ENCODE measurements at regions not wholly inside any gene's neighbourhood (a gene's known extent, or its start where the extent isn't known, plus 50 kb on each side); places are given as distances from the start of the nearest gene placed in this dataset.
"Not testable (repeated sequence)": the region's sequence is repeated elsewhere in the genome, so short reads cannot be mapped to it uniquely, and the experiment has no call there.

DNA sequence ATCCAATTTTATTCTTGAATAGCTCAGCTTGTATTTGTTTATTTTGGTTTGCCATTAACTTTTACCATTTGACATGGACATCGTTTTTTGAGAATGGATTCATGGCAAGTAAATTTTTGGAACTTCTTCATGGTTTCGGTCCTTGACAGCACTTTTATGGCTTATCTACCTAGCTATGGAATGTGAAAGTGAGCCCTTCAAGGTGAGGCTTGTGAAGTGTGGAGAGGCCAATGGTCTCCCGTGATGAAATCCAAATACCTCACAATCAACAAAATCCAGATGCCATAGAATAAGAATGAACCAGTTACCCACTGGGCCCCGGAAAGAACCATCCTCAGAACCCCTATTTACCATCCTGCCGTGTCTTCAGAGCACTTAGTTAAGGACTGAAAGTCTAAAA is 978.8 kb downstream of the FSCB start:
- DNase-seq = no peak

- DNase-seq = no peak
Measured at GRCh38 chr14:43525658-43526057, 981.4 kb downstream of the FSCB start.

- DNase-seq = no peak
Measured at GRCh38 chr14:43522901-43523300, 984.2 kb downstream of the FSCB start.

DNA sequence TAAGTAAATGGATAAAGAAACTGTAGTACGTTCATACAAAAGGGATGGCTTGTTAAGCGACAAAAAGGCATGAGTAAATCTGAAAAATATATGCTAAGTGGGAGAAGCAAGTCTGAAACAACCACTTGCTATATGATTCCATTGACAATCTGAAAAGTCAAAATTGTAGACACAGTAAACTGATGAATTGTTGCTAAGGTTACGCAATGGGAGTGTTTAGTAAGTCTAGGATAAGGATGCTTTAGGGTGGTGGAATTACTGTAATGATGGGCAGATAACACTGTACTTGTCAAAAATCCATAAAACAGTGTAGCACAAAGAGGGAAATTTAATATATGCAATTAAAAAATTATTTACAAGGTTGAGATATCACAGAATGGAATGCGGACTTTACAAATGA is 984.9 kb downstream of the FSCB start:
- no peak for DNase-seq

DNA sequence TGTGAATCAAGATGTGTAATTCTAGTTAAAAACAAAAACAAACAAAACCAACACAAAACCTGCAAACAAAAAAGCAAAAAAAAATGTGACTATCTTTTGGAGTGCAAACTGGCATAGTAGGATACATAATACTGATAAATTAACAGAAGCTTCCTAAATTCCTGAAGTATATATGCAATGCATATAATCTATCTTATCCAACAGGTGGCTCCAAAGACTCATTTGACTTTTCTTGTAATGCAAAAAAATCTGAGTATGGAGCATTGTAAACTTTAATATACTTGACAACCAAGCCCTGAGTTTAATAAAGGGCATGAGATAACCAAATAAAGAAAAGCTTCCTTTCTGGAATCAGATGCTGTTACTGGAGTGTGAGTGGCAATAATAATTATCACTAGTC is 1003.6 kb downstream of the FSCB start:
- peak in 1 of 2 experiments; percentile 3 for DNase-seq

DNA sequence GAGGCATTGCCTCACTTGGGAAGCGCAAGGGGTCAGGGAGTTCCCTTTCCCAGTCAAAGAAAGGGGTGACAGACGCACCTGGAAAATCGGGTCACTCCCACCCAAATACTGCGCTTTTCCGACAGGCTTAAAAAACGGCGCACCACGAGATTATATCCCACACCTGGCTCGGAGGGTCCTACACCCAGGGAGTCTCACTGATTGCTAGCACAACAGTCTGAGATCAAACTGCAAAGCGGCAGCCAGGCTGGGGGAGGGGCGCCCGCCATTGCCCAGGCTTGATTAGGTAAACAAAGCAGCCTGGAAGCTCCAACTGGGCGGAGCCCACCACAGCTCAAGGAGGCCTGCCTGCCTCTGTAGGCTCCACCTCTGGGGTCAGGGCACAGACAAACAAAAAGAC is 1014.7 kb downstream of the FSCB start:
- not testable (repeated sequence) for DNase-seq

- DNase-seq = no peak
Measured at GRCh38 chr14:43483415-43483814, 1023.7 kb downstream of the FSCB start.

DNA sequence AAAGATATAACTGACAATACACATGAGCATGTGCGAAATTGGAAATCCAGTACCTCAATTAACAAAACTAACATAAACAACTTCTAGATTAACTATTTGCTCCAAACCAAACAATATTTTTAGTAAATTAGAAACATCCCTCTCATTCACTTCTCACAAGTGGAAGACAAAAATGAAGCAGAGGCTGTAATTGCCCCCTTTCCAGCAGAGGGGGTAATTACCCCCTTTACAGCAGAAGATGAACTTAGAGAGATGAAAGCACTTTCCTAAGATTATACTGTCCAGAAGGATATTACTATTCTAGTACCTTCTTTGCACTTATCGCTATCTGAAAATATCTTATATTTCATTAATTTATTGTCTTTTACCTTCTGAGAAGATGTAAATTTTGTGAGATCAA is 1025.2 kb downstream of the FSCB start:
- DNase-seq = no peak

DNA sequence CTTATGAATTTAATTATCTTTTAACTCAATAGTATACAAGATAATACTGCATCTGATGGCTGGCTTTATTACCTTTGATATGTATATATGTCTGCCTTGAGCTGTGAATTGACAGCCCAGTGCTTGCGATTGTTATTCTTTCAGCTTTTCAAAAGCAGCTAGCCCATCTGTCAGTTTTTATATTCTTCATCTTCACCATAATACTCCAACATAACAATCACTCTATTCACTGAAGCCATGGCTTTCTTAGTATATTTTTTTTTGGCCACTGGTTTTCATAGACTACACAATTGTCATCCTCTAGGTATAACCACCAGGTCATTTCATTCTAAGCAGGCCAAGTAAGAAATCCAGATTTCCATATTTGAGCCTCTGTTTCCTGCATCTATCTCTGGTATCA is 1026.1 kb downstream of the FSCB start:
- no peak for DNase-seq

DNA sequence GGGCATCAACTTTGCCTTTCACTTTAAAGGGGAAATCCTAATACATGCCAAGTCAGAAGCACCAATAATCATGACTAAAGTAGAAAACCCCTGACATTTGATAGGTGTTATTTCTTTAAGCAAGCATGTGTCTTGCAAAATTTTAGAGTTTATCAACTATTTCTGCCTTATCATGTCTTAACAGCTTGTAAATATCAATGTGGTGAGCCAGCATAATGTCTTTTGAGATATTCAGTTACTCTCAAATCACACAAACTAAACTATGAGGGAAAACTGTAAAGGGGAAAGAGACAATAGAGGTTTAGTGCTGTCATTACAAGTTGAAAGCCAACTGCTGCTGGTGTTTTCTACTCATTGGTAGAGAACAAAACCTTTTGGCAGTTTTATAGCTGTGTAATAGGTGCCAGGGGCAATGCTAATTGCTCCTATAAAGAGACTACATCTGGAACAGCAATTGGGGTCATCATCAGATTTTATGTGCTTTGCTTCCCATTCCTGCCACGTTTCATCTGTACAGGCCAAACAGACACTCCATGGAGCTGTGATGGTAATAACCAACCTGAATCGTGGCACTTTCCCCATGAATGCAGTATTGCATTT is 1027.4 kb downstream of the FSCB start:
- no peak for DNase-seq

- no peak for DNase-seq
Measured at GRCh38 chr14:43476822-43477221, 1030.3 kb downstream of the FSCB start.

- peak in 1 of 2 experiments; percentile 9 for DNase-seq
Measured at GRCh38 chr14:43475757-43476156, 1031.3 kb downstream of the FSCB start.

DNA sequence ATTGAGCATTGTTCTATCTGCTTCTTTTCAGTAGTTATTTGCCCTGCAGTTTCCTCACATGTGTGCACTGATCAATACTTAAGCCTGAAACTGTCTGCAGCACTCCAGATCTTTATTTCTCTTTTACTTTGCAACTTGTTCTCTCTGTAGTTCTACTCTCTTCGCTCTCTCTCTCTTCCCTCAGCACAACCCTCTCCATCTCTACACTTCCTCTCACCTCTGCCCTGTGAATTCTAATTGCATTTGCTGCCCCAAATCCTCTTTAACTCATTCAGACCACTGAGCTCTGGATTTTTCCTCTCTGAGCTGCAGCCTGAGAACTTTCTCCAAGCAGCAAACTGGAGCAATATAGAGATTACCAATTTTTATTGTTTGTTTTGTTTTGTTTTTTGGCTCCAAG is 1035.5 kb downstream of the FSCB start:
- no peak for DNase-seq

DNA sequence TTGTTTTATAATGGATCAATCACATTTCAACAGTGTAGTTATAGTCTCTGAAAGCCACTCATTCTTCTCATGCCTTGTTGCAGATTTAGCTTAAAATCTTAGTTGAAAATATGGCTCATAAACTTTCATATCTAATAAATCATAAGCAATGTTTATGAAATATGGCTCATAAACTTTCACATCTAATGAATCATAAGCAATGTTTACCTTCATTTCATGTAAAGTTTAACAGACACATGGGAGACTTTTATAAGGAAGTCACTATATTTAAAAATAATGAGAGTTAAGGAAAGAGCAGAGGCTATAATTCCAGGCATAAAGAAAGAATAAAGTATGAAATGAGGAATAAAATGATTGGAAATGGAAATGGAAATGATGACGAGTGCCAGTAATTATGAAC is 1042.1 kb downstream of the FSCB start:
- DNase-seq = no peak

DNA sequence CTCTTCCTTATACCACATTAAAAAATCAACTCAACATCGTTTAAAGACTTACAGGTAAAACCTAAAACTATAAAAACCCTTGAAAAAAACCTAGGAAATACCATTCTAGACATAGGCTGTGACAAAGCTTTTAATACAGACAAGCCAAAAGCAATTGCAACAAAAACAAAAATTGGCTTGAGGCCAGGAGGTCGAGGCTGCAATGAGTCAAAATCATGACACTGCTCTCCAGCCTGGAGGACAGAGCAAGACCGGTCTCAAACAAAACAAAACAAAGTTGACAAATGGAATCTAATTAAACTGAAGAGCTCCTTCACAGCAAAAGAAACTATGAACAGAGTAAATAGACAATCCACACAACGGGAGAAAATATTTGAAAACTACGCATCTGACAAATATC is 1057.8 kb downstream of the FSCB start:
- no peak for DNase-seq

DNA sequence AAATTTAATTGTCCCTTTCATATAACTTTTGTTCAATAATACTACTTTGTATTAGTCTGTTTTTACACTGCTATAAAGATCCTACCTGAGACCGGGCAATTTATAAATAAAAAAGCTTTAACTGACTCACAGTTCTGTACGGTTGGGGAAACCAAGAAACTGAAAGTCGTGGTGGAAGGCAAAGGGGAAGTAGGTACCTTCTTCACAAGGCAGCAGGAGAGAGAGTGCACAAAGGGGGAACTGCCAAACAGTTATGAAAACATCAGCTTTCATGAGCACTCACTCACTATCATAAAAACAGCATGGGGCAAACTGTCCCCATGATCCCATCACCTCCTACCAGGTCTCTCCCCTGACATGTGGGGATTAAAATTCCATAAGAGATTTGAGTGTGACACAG is 1069.0 kb downstream of the FSCB start:
- DNase-seq = no peak

GRCh38 chr14:43418324-43418723 is 1088.8 kb downstream of the FSCB start:
- DNase-seq = no peak

- no peak for DNase-seq
Measured at GRCh38 chr14:43413084-43413483, 1094.0 kb downstream of the FSCB start.

DNA sequence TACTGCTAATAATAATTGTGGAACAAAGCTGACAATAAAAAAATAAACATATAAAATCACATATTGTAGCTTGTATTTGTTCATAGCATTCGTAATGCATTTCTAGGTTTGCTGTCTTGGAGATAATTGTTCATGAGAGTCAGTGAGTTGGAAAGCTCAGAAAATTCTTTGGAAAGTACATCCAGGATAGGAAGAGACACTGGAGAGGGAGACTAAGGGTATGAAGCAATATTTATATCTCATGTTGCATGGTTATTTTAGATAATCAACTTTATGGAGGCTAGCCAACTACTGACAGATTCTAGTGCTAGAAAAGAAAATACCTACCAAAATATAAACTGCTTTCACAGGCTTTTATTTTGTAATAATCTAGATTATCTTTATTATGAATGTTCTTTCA is 1095.2 kb downstream of the FSCB start:
- DNase-seq = no peak

DNA sequence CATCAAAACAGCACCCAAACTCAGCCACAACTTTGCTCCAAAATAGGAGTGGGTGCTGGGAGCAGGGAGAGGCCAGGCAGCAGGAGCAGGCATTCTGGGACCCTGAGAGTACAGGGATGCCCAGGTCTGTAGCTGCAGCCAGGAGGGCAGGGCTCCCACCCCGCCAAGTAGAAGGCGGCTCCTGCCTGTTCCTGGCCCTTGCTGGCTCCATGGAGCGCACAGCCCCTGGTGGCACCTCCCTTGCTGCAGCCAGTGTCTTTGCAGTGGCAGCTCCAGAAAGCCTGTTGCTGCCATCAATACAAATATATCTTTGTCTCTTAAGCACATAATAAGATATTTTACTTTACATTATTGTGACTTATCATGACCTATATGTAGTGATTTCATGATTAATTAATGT is 1096.5 kb downstream of the FSCB start:
- no peak for DNase-seq

DNA sequence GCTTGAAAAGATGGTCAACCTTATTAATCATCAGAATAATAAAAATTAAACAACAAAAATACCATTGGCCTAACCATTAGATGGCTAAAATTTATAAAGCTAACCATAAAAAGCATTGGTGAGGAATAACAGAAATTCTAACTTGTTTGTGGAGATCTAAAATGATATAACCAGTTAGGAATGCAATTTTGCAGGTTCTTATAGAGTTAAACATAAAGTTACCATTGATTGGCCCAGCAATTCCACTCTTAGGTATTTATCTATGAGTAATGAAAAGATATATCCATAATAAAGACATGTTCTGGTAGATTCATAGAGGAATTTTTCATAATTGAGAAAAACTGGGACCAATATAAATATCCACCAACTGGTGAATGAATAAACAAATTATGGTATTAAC is 1098.6 kb downstream of the FSCB start:
- no peak for DNase-seq

DNA sequence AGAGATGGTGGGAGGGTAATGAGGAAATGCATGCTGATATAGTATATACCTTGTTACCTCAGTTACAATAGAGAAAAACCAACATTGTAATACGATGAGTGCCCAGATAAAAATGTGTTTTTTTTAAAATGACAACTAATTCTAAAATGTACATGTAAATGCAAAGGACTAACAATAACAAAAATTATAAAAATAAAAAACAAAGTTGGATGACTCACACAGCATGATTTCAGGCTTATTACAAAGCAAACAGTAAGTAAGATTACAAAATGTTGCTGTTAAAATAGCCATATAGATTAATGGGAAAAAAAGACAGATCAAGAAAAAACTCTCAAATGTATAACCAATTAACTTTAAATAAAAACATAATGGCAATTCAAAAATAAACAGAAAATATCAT is 1099.4 kb downstream of the FSCB start:
- no peak for DNase-seq

DNA sequence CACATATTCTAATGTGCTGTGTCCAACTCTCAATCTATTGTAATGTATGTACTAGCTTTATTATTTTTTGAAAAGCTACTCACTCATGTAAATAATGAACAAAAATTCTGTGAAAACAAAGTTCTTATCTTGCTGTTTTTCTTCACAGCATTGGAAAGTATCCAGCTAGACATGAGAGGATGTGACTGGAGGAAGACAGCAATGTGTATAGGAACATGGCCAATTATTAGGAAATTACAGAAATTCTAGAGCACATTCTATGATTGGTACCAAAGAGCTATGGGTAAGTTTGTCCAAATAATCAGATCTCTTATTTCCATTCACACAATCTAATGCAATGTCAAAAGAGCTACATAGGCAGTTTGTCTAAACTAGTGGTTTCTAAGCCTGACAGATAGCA is 1100.2 kb downstream of the FSCB start:
- DNase-seq = no peak

- DNase-seq = no peak
Measured at GRCh38 chr14:43399289-43399688, 1107.8 kb downstream of the FSCB start.

GRCh38 chr14:43370565-43370896 is 1136.6 kb downstream of the FSCB start:
- DNase-seq = not testable (repeated sequence)
